CD4-positive, alpha-beta T cell treated with Interleukin-17A for 1 hour (primary cell): ENCODE measurements at regions not wholly inside any gene's neighbourhood (a gene's known extent, or its start where the extent isn't known, plus 50 kb on each side); places are given as distances from the start of the nearest gene placed in this dataset.
"Not testable (repeated sequence)": the region's sequence is repeated elsewhere in the genome, so short reads cannot be mapped to it uniquely, and the experiment has no call there.

ENCODE experiments used
- DNase-seq: peaks from one replicate; pipeline ENCODE4 v3.0.0-alpha.2; 2020

GRCh38 chr11:115629456-115630015 lies 125.3 kb upstream of the CADM1 start:
- DNase-seq = no peak

GRCh38 chr11:115627666-115628460 lies 123.6 kb upstream of the CADM1 start:
- no peak for DNase-seq

DNA sequence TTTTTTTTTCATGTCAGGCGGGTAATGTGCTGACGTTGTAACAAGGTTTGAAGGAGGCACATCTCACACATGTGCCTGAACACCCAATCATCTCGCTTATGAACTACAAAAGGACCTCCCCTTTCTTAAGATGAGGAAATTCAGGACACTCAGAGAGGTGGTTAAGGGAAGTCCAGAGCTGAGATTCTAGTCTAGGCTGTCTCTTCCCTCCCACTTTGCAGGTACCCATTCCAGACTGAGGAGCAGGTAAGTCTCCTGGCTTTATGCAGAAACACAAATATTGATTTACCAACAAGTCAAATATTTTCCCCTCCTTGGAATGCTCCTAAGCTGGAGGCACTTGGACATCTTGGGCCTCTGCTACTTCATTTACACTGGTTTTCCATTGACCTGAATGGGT lies 122.9 kb upstream of the CADM1 start:
- no peak for DNase-seq

DNA sequence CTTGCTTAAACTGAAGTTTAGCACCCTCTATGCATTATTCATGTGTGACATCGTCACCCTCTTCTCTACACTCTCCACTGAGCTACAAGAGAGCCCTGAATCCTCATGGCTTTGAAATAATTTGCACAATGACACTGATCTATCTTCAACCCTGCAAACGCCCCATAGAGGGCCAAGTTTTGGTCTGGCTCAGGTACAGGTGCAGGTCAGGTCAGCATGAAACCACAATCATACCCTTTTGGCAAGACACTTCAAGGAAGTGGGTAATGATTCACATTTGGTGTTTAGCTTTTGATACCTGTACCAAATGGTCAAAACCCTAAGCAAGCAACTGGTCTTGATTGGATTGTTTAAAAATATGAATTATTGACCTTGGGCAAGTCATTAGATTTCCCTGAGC lies 122.2 kb upstream of the CADM1 start:
- no peak for DNase-seq

GRCh38 chr11:115625502-115625901 lies 121.3 kb upstream of the CADM1 start:
- DNase-seq = no peak

DNA sequence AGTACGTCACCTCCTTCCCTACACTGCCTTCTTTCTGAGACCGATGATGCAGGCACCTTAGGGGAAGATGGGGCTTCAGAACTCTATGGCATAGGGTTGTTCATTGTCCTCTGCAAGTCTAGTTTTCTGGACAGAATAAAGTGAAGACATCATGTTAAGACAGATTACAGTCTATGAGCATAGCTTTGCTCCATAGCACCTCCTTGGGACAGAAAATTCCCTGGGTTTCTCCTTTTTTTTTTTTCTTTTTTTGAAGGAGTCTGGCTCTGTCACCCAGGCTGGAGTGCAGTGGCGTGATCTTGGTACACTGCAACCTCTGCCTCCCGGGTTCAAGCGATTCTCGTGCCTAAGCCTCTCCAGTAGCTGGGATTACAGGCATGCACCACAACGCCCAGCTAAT lies 119.8 kb upstream of the CADM1 start:
- no peak for DNase-seq

- DNase-seq = no peak
These were observed 118.8 kb upstream of the CADM1 start for GRCh38 chr11:115623021-115623451.

DNA sequence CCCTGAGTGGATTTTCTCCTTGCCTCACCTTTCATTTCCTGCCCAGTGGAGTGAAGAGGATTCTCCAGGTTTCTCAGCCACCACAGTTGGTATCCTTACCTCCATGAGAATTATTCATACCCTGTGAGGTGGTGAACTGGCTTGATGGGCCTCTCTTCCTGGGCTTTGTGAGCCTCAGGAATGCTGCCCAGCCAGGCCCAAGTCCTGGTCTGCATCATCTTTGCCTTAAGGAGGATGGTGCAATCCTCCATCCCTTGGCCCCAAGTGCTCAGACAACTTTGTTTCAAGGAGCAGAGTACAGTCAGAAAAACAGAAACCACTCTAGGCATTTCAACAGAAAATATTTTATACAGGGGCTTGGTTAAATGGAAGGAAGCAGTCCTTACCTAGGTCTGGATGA lies 114.2 kb upstream of the CADM1 start:
- no peak for DNase-seq

- DNase-seq = no peak
These were observed 113.6 kb upstream of the CADM1 start for GRCh38 chr11:115617767-115618166.

DNA sequence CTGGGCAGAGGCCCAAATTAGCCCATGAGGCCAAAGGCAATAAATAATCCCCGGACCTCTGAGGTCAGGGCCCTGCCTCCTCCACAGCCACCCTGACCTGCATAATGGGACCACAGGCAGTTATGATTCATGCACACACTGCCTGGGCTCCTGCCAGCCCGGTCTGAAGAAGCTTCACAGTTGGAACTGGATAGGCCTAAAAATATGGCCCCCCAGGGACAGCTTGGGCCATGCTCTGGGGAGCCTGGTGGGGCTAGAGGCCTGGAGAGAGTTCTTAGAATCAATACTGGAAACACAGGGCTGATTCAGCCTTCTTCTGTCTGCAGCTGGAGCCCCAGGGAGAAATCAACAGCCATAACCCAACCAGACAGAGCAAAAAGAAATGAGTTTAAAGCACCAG lies 112.8 kb upstream of the CADM1 start:
- DNase-seq = no peak

GRCh38 chr11:115613986-115614632 lies 109.9 kb upstream of the CADM1 start:
- DNase-seq = no peak

- no peak for DNase-seq
These were observed 108.8 kb upstream of the CADM1 start for GRCh38 chr11:115613004-115613403.

- DNase-seq = no peak
These were observed 108.0 kb upstream of the CADM1 start for GRCh38 chr11:115612046-115612730.

GRCh38 chr11:115611343-115611742 lies 107.1 kb upstream of the CADM1 start:
- DNase-seq = no peak

DNA sequence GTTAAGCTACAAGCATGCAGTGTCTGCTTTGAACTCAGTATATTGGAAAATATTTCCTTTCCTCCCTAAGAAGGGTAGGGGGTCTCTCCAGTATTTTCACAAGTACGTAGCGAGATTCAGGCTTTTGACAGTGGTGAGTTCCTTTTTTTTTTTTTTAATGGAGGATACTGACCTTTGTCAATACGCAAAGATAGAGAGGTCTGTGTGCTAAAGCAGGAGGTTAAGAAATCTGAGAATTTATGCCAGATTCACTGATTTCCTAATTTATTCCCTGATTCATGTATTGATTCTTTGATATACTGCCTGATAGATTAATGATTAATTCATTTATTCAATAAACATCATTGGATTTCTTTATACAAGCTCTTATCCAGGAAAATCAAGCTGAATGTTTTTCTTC lies 106.7 kb upstream of the CADM1 start:
- no peak for DNase-seq

- not testable (repeated sequence) for DNase-seq
These were observed 106.0 kb upstream of the CADM1 start for GRCh38 chr11:115610234-115610633.

DNA sequence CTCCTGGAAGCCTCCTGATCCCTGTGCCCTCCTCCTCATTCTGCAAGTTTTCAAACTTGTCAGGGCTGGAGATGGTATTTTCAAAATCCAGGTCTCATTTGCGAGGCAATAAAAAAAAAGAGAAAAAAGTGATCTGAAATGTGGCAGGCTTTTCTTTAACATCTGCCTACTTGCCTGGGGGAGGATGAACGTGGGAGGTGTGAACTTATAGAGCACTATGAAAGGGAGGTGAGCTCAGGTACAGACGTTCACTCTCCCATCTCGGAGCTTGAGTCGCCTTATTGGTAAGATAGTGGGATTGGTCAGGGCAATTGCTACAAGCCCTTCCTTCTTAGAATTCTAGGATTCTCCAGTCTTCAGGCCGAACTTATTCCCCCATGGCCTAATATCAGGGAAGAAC lies 104.8 kb upstream of the CADM1 start:
- no peak for DNase-seq

DNA sequence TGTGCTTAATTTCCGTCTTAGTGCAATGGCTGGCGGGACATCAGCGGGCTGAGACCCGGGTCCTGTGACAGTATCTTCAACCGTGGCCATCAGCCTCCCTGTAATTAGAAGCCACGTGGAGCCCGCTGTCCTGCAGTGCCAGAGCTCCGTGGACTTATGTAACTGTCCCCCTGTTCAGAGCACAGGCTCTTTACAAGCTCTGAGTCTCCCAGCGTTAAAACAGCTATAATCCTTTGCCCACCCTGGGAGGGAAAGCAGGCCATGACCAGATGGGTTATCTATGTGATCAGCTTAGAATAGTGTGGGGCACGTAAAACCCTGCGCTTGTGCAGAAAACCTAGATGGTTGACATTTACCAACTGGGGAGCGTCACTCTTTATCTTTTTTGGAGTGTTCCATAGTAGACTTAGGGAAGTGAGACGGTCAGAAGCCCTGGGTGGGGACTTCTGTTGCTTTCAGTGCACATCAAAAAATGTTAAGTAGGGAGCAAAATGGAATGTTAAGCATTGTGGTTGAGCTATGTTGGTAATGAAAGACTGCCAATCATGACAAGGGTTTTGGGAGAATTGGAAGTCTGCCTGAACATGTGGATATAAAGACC lies 103.5 kb upstream of the CADM1 start:
- DNase-seq = no peak

- no peak for DNase-seq
These were observed 102.4 kb upstream of the CADM1 start for GRCh38 chr11:115606498-115607220.

DNA sequence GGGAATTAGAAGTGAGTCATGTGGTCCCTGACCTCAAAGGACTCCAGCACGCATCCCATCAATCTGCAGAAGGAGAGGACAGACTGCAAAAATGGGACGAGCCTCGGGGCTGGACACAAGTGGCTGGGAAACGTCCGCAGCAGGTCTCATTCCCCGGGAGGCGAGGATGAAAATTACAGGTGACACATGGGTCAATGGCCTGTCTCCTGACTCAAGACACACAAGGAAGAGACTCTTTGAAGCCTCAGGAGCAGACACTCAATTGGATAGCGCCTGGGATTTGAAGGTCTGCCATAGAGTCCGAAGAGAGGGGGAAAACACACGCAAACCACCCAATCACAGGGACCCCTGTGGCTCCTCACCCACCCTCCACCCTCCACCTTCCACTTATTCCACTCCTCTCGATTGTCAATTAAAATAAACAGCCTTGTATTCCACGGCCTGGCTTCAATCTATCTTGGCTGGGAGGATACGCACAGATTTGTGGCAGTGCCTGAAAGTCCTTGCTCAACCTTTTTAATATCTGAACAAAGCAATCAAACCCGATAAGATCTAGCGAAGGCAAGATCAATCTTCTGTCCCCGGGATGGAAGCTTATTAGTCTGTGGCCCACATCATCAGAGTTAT lies 101.8 kb upstream of the CADM1 start:
- DNase-seq = no peak

DNA sequence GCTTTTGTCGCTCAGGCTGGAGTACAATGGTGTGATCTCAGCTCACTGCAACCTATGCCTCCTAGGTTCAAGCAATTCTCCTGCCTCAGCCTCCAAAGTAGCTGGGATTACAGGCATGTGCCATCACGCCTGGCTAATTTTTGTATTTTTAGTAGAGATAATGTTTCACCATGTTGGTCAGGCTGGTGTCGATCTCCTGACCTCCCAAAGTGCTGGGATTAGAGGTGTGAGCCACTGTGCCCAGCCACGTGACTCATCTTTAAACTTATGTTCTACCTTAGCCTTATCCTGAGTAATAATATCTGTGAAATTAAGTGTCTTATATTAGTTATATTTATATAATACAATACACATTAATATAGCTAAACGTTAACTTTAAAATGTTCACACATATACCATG lies 101.2 kb upstream of the CADM1 start:
- not testable (repeated sequence) for DNase-seq

- DNase-seq = no peak
These were observed 94.9 kb upstream of the CADM1 start for GRCh38 chr11:115599125-115599524.
